ENCODE measurements at regions not wholly inside any gene's neighbourhood (a gene's known extent, or its start where the extent isn't known, plus 50 kb on each side); places are given as distances from the start of the nearest gene placed in this dataset.
A peak's percentile ranks its signal among the peaks of the same experiment; 100 is the strongest.
"Not testable (repeated sequence)": the region's sequence is repeated elsewhere in the genome, so short reads cannot be mapped to it uniquely, and the experiment has no call there.

GRCh38 chr3:160047876-160048275 lies 59.2 kb downstream of the IL12A start:
- peak; percentile 36 to 57 for DNase-seq

- DNase-seq: no peak
Measured at GRCh38 chr3:160049038-160049437, 60.4 kb downstream of the IL12A start.

- no peak for DNase-seq
Measured at GRCh38 chr3:160049565-160049964, 60.9 kb downstream of the IL12A start.

GRCh38 chr3:160049988-160050387 lies 61.4 kb downstream of the IL12A start:
- DNase-seq: peak; percentile 83 to 90

GRCh38 chr3:160052385-160053047 lies 63.9 kb downstream of the IL12A start:
- DNase-seq: no peak

- no peak for DNase-seq
Measured at GRCh38 chr3:160053048-160053391, 64.4 kb downstream of the IL12A start.

- not testable (repeated sequence) for DNase-seq
Measured at GRCh38 chr3:160054862-160055261, 66.2 kb downstream of the IL12A start.

GRCh38 chr3:160055659-160056058 lies 67.0 kb downstream of the IL12A start:
- no peak for DNase-seq

GRCh38 chr3:160057331-160057730 lies 68.7 kb downstream of the IL12A start:
- DNase-seq: peak; percentile 46 to 57

GRCh38 chr3:160060409-160061027 lies 71.9 kb downstream of the IL12A start:
- DNase-seq: no peak

- no peak for DNase-seq
Measured at GRCh38 chr3:160061525-160061924, 72.9 kb downstream of the IL12A start.

- peak; percentile 76 to 91 for DNase-seq
Measured at GRCh38 chr3:160065282-160065681, 76.6 kb downstream of the IL12A start.

GRCh38 chr3:160065786-160066185 lies 77.2 kb downstream of the IL12A start:
- peak; percentile 78 to 86 for DNase-seq

GRCh38 chr3:160069986-160070385 lies 81.4 kb downstream of the IL12A start:
- peak; percentile 31 to 36 for DNase-seq

- DNase-seq: no peak
Measured at GRCh38 chr3:160076519-160076918, 87.9 kb downstream of the IL12A start.

GRCh38 chr3:160078533-160078932 lies 89.9 kb downstream of the IL12A start:
- DNase-seq: no peak

- DNase-seq: no peak
Measured at GRCh38 chr3:160081958-160082533, 93.4 kb downstream of the IL12A start.

- DNase-seq: no peak
Measured at GRCh38 chr3:160084998-160085397, 96.4 kb downstream of the IL12A start.

- DNase-seq: no peak
Measured at GRCh38 chr3:160088492-160089137, 100.0 kb downstream of the IL12A start.

- no peak for DNase-seq
Measured at GRCh38 chr3:160090653-160091052, 102.0 kb downstream of the IL12A start.

GRCh38 chr3:160091441-160091840 lies 102.8 kb downstream of the IL12A start:
- no peak for DNase-seq

GRCh38 chr3:160092760-160093159 lies 104.1 kb downstream of the IL12A start:
- DNase-seq: no peak

GRCh38 chr3:160094562-160094961 lies 105.9 kb downstream of the IL12A start:
- DNase-seq: no peak

- no peak for DNase-seq
Measured at GRCh38 chr3:160097478-160097877, 108.8 kb downstream of the IL12A start.
